ENCODE measurements at regions not wholly inside any gene's neighbourhood (a gene's known extent, or its start where the extent isn't known, plus 50 kb on each side); places are given as distances from the start of the nearest gene placed in this dataset.

DNA sequence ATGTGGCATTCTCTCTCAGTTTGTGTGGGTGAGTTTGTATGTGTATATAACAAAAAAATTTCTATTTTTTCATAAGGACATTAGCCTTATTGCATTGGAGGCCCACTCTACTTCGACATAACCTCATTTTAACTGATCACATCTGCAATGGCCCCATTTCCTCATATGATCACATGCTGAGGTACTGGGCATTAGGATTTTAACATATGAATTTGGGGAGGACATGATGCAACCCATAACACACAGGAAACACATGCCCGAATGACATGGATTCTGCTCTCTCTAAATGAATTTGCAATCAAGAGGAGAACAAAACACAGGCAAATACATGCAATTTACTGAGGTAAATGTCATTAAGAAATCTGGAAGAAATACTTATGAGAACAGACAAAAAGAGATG is 92.1 kb upstream of the COX7C start:
- H3K4me3 Mint-ChIP-seq = no peak overlapping the region
- no peaks in the 10 kb centered on the region for H3K36me3 Mint-ChIP-seq
- DNase-seq (ENCODE audit: low spot score in 2 of 2, unreplicated experiment in 2 of 2) = no peak
- H3K27ac Mint-ChIP-seq = no peak overlapping the region
- no peaks in the 10 kb centered on the region for H3K4me1 Mint-ChIP-seq
- H3K9me3 Mint-ChIP-seq = peaks cover 2% of the 10 kb centered on the region
- H3K27me3 Mint-ChIP-seq (ENCODE audit: low read depth) = no peaks in the 10 kb centered on the region
- TF ChIP-seq, protein P1, sequence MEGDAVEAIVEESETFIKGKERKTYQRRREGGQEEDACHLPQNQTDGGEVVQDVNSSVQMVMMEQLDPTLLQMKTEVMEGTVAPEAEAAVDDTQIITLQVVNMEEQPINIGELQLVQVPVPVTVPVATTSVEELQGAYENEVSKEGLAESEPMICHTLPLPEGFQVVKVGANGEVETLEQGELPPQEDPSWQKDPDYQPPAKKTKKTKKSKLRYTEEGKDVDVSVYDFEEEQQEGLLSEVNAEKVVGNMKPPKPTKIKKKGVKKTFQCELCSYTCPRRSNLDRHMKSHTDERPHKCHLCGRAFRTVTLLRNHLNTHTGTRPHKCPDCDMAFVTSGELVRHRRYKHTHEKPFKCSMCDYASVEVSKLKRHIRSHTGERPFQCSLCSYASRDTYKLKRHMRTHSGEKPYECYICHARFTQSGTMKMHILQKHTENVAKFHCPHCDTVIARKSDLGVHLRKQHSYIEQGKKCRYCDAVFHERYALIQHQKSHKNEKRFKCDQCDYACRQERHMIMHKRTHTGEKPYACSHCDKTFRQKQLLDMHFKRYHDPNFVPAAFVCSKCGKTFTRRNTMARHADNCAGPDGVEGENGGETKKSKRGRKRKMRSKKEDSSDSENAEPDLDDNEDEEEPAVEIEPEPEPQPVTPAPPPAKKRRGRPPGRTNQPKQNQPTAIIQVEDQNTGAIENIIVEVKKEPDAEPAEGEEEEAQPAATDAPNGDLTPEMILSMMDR (IDR thresholded peaks at IDR 0.05; ENCODE audit: unreplicated experiment) = no peak

DNA sequence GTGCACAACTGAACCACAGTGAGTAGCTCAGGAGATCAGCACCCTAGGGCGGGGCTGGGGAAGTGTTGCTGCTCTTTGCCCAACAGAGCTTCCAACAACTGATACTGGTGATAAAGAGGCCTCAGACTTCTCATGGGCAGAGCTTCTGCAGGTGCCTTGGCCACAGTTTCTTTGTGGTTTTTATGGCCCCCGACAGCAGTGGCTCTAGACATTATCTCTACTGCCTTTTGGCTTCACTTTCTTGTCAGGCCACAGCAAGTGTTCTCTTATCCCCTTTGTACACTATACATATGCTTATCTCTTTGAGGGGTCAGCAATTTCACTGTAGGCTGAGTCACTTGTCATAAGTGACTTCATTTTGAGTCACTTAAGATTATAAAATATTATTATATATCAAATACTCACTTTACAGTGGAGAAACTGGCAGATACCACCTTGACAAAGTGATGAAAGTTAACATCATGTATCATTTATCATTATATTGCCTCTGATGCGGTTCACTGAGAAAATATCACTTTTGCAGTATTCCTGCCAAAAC is 90.9 kb upstream of the COX7C start:
- Mint-ChIP-seq H3K9me3 (no peaks in the 10 kb centered on the region), H3K4me3 (no peak overlapping the region), H3K36me3 (no peaks in the 10 kb centered on the region), H3K4me1 (no peaks in the 10 kb centered on the region), H3K27ac (no peak overlapping the region), H3K27me3 (ENCODE audit: low read depth) (no peaks in the 10 kb centered on the region)
- TF ChIP-seq, protein P1 (IDR thresholded peaks at IDR 0.05; ENCODE audit: unreplicated experiment) = no peak
- DNase-seq (ENCODE audit: low spot score in 2 of 2, unreplicated experiment in 2 of 2) = no peak

DNA sequence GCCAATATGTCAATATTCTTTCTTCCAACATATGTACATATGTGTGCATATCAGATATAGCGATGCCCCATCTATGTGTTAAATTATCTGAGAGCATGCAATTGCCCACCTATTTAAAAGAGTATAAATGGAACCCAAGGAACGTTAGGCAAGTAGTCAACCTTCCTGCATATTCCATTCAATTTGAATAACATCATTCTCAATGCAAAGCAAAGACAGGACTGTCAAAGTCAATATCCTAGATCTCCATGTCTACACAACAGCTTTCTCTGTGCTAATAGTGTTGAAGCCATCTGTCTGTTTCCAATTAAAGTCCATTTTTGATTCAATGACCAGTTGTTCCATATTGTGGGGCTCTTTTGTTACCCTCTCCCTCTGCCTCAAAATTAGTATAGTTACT is 85.3 kb upstream of the COX7C start:
- Mint-ChIP-seq H3K27me3 (ENCODE audit: low read depth) (no peaks in the 10 kb centered on the region), H3K36me3 (no peaks in the 10 kb centered on the region), H3K4me3 (no peak overlapping the region), H3K9me3 (no peaks in the 10 kb centered on the region), H3K27ac (no peak overlapping the region), H3K4me1 (peaks cover 4% of the 10 kb centered on the region)
- DNase-seq (ENCODE audit: low spot score in 2 of 2, unreplicated experiment in 2 of 2) = no peak
- TF ChIP-seq, protein P1 (IDR thresholded peaks at IDR 0.05; ENCODE audit: unreplicated experiment) = no peak

DNA sequence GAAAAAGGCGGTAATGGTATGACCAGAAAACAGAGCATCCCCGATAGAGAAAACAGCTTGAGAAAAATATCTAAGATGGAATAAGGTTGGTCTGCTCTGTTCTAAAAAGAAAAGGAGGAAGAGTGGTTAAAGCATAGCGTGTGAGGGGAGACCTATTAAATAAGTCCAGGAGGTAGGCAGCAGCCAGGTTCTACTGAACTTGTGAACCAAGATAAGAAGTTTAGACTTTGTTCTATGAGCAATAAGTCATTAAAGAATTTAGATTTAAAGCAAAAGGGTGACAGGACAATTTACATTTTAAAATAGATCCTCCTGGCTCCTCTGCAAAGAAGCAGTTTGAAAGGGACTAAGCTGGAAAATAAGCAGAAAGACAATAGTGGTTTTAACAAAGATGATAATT is 81.3 kb upstream of the COX7C start:
- H3K27ac Mint-ChIP-seq = no peak overlapping the region
- no peak for DNase-seq (ENCODE audit: low spot score in 2 of 2, unreplicated experiment in 2 of 2)
- no peaks in the 10 kb centered on the region for H3K36me3 Mint-ChIP-seq
- H3K9me3 Mint-ChIP-seq = no peaks in the 10 kb centered on the region
- no peak overlapping the region for H3K4me3 Mint-ChIP-seq
- H3K4me1 Mint-ChIP-seq = peaks cover 4% of the 10 kb centered on the region
- TF ChIP-seq, protein P1 (IDR thresholded peaks at IDR 0.05; ENCODE audit: unreplicated experiment) = no peak
- no peaks in the 10 kb centered on the region for H3K27me3 Mint-ChIP-seq (ENCODE audit: low read depth)

DNA sequence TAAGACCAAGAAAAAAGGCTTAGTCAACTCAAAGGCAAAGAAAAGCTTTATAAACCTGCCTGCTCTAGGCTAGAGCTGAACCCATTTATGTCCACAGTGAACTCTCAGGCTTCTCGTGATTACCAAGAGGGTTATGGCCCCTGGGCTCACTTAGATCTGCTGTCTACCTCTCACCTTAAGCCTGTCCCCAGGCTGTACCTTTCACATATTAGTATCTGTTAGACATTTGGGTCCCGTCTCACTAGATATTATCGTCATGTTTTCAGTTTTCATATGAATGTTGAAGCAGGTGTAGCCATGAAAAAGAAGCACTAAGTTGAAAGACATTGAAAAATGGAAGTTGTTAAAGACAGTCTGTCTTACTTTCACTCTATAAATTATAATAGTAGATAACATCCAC is 75.2 kb upstream of the COX7C start:
- Mint-ChIP-seq H3K27me3 (ENCODE audit: low read depth) (no peaks in the 10 kb centered on the region), H3K36me3 (no peaks in the 10 kb centered on the region), H3K4me3 (no peak overlapping the region), H3K4me1 (no peaks in the 10 kb centered on the region), H3K9me3 (no peaks in the 10 kb centered on the region), H3K27ac (no peak overlapping the region)
- no peak for DNase-seq (ENCODE audit: low spot score in 2 of 2, unreplicated experiment in 2 of 2)
- TF ChIP-seq, protein P1 (IDR thresholded peaks at IDR 0.05; ENCODE audit: unreplicated experiment) = no peak

DNA sequence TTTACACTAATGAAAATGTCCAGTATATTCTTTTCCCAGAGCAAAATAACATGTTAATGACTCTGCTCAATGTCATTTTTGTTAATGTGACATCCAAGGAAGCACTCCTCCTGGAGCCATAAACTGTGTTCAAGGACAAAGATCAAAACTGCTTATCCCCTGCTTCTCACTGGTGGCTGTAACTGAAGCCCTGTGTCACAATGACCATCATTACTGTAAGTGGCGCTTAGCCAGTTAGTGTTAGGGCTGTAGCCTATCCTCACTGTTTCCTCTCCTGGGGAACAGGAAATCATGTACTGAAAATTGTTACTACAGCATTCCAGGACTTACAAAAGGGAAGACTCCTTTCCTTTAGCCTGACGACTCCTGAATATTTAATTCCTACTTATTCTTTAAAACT is 71.7 kb upstream of the COX7C start:
- no peaks in the 10 kb centered on the region for H3K27me3 Mint-ChIP-seq (ENCODE audit: low read depth)
- no peak overlapping the region for H3K4me3 Mint-ChIP-seq
- TF ChIP-seq, protein P1 (IDR thresholded peaks at IDR 0.05; ENCODE audit: unreplicated experiment) = no peak
- H3K9me3 Mint-ChIP-seq = no peaks in the 10 kb centered on the region
- H3K27ac Mint-ChIP-seq = no peak overlapping the region
- no peaks in the 10 kb centered on the region for H3K4me1 Mint-ChIP-seq
- H3K36me3 Mint-ChIP-seq = no peaks in the 10 kb centered on the region
- DNase-seq (ENCODE audit: low spot score in 2 of 2, unreplicated experiment in 2 of 2) = no peak

Measured in mesothelial cell of epicardium (in vitro differentiated cells).